ENCODE measurements at regions not wholly inside any gene's neighbourhood (a gene's known extent, or its start where the extent isn't known, plus 50 kb on each side); places are given as distances from the start of the nearest gene placed in this dataset.
A peak's percentile ranks its signal among the peaks of the same experiment; 100 is the strongest.
"Not testable (repeated sequence)": the region's sequence is repeated elsewhere in the genome, so short reads cannot be mapped to it uniquely, and the experiment has no call there.

DNA sequence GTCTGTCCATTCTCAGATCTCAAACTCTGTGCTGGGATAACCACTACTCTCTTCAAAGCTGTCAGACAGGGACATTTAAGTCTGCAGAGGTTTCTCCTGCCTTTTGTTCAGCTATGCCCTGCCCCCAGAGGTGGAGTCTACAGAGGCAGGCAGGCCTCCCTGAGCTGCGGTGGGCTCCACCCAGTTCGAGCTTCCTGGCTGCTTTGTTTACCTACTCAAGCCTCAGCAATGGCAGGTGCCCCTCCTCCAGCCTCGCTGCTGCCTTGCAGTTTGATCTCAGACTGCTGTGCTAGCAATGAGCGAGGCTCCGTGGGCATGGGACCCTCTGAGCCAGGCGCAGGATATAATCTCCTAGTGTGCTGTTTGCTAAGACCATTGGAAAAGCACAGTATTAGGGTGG lies 53.1 kb upstream of the HUNK start:
- DNase-seq, result not testable (repeated sequence)

- not testable (repeated sequence) for DNase-seq
Measured at GRCh38 chr21:31814356-31814755, 58.5 kb upstream of the HUNK start.

DNA sequence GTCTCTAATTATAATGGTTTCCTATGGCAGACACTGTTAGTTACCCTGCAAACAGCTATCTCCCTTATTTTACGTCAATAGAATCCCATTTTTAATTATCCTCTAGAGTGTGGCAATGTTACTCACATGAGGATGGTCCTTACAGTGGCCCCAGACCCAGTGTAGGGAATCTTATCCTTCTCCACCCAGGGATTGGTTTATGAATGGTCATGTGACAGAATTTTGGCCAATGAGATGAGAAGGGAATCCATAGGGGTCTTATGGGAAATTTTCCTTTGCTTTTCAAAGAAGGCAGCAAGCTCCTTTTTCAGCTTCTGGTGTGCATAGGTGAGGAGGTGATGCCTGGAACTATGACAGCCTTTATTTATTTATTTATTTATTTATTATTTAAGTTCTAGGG lies 59.0 kb upstream of the HUNK start:
- no peak for DNase-seq

GRCh38 chr21:31804008-31804394 lies 68.8 kb upstream of the HUNK start:
- no peak for DNase-seq

GRCh38 chr21:31803039-31804007 lies 69.5 kb upstream of the HUNK start:
- no peak for DNase-seq

DNA sequence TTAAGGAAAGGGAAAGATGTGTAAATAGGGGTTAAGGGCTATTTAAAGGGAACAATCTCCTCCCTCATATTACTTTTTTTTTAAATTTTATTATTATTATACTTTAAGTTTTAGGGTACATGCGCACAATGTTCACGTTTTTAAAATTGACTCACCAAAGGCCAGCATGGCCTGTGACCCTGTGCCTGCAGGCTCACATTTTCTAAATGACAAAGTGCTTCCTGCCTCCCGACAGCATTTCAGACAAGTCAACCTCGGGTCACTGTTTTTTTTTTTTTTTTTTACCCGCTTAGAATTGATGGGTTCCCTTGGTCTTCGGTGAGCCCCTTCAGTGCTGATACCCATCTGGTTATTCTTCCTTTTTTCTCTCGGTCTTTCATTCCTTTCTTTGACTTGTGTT lies 70.4 kb upstream of the SCAF4 start:
- DNase-seq, result no peak

GRCh38 chr21:31801551-31802219 lies 69.8 kb upstream of the SCAF4 start:
- no peak for DNase-seq

DNA sequence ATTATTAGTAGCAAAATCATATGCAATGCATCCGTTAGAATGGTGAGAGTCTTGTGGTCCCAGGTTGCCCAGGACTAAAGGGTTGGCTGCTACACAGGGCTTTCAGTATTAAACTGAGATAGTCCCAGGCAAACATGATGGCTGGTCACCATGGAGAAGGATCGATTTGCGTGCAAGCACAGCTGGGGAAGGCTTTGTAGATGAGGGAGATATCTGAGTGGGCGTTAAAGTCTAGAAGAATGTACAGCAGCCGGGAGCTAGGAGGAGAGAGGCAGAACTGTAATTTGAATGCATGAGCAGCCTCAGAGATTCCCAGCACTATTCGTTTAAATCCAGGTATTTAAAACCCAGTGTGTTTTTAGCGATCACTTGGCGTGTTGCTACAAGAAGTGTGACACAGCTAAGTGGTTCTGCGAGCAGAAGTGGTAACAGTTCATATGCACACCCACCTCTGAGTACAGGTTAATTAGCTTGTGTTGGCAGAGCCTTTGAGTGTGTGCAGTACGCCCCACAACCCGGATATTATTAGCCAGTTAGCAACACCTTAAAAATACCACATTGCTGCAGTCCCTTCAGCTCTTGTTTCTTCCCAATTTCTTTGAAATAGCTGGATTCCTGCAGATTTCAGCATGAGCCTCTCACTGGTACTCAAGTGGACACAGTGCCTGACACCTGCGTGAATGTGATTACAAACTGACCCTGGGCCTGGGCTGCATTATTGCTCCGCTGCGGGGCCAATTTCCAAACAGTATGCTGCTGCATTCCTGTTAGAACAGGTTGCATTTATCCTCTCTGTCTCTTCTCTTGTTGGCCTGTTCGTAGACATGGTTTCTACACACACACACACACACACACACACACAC lies 67.2 kb upstream of the SCAF4 start:
- DNase-seq, result no peak

DNA sequence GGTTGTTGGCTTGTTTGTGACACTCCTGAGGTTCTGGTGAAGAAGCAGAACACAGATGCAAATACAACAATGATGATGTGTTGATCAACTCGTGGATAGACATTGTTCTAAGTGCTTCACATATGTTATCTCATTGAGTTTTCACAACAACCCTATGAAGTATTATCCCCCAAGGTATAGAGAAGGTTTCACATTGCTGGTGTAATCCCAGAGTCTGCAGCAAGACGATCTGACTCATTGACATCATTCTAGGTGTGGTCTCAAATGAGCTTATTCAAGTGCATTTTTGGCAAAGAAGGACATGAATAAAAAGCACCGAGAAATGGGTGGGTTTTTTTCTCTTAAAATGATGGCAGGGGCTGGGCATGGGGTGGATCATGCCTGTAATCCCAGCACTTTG lies 64.1 kb upstream of the SCAF4 start:
- no peak for DNase-seq

DNA sequence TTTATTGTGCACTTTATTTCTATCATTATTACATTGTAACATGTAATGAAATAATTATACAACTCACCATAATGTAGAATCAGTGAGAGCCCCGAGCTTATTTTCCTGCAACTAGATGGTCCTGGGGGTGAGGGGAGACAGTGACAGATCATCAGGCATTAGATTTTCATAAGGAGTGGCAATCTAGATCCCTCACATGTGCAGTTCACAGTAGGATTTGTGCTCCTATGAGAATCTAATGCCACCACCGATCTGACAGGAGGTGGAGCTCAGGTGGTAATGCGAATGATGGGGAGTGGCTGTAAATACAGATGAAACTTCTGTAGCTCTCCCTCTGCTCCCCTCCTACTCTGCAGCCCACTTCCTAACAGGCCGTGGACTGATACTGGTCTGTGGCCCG lies 58.5 kb upstream of the SCAF4 start:
- not testable (repeated sequence) for DNase-seq

DNA sequence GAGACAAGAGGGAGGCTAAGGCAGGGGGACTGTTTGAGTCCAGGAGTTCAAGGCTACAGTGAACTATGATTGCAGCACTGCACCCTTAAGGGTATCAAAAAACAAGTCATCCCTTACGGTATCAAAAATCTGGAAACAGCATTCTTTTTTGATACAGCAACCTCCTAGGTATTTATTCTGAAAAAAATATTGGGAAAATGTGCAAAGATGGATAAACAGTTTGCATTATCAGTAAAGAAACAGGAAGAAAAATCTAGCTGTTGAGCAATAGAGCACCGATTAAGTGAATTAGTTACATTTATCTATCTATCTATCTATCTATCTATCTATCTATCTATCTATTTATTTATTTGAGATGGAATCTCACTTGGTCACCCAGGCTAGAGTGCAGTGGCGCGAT lies 56.7 kb upstream of the SCAF4 start:
- DNase-seq, result no peak

DNA sequence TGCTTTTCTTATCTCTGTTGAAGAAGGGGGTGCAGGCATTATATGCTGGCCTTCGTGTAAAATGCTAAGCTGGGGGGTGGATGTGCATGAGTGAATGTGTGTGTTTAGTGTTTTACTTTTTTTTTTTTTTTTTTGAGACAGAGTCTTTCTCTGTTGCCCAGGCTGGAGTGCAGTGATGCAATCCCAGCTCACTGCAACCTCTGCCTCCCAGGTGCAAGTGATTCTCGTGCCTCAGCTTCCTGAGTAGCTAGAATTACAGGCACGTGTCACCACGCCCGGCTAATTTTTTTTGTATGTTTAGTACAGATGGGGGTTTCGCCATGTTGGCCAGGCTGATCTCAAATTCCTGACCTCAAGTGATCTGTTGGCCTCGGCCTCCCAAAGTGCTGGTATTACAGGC lies 55.8 kb upstream of the SCAF4 start:
- not testable (repeated sequence) for DNase-seq

GRCh38 chr21:31786164-31786920 lies 54.4 kb upstream of the SCAF4 start:
- DNase-seq, result no peak

DNA sequence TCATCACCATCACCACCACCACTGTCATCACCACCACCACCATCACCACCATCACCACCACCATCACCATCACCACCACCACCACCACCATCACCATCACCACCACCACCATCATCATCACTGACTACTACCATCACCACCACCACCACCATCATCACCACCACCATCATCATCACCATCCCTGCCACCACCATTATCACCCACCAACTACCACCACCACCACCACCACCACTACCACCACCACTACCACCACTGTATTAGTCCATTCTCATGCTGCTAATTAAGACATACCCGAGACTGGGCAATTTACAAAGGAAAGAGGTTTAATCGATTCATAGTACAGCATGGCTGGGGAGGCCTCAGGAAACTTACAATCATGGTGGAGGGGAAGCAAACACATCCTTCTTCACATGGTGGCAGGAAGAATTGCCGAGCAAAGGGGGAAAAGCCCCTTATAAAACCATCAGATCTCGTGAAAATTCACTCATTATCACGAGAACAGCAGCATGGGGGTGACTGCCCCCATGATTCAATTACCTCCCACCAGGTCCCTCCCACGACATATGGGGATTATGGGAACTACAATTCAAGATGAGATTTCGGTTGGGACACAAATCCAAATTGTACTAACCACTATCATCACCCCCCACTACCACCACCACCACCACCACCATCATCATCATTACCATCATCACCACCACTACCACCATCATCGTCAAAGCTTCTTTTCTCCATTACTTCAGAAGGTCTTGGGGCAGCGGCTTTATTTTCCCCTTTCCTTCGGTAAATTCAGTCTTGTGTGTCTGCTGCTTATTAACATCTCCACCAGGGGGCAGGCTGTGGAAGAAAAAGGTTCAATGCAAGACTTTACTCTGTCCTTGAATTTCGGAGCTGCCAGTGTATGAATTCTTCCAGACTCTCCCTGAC lies 53.6 kb upstream of the SCAF4 start:
- peak; percentile 68 to 72 for DNase-seq

- no peak for DNase-seq
Measured at GRCh38 chr21:31781737-31782136, 49.8 kb upstream of the SCAF4 start.
